DLD1 (cell line): ENCODE measurements at regions not wholly inside any gene's neighbourhood (a gene's known extent, or its start where the extent isn't known, plus 50 kb on each side); places are given as distances from the start of the nearest gene placed in this dataset.

Experiments
- in situ Hi-C: cut with HindIII; loops from 2 replicates; pipeline ENCODE4 v1.10.0; 2017; ENCODE audit warnings: low sequenced_read_pairs

- in situ Hi-C loops: no loop called here
Observed at GRCh38 chr4:137644201-137644600, 111.9 kb upstream of the PCDH18 start.

- in situ Hi-C loops: no loop called here
Observed at GRCh38 chr4:137641544-137641943, 109.2 kb upstream of the PCDH18 start.

GRCh38 chr4:137640838-137641158, 108.5 kb upstream of the PCDH18 start:
- in situ Hi-C loops: no loop called here

- in situ Hi-C loops: no loop called here
Observed at GRCh38 chr4:137640156-137640837, 108.0 kb upstream of the PCDH18 start.

GRCh38 chr4:137638934-137639333, 106.6 kb upstream of the PCDH18 start:
- in situ Hi-C loops: no loop called here

- in situ Hi-C loops: no loop called here
Observed at GRCh38 chr4:137635601-137636000, 103.3 kb upstream of the PCDH18 start.

- in situ Hi-C loops: no loop called here
Observed at GRCh38 chr4:137635108-137635507, 102.8 kb upstream of the PCDH18 start.

GRCh38 chr4:137632842-137633241, 100.5 kb upstream of the PCDH18 start:
- in situ Hi-C loops: no loop called here

GRCh38 chr4:137631605-137632004, 99.3 kb upstream of the PCDH18 start:
- in situ Hi-C loops: no loop called here

GRCh38 chr4:137630252-137630651, 98.0 kb upstream of the PCDH18 start:
- in situ Hi-C loops: no loop called here

GRCh38 chr4:137627739-137628460, 95.6 kb upstream of the PCDH18 start:
- in situ Hi-C loops: no loop called here

- in situ Hi-C loops: no loop called here
Observed at GRCh38 chr4:137626942-137627738, 94.8 kb upstream of the PCDH18 start.

- in situ Hi-C loops: no loop called here
Observed at GRCh38 chr4:137623013-137623412, 90.7 kb upstream of the PCDH18 start.

GRCh38 chr4:137621056-137621455, 88.8 kb upstream of the PCDH18 start:
- in situ Hi-C loops: no loop called here

GRCh38 chr4:137614491-137614890, 82.2 kb upstream of the PCDH18 start:
- in situ Hi-C loops: no loop called here

GRCh38 chr4:137611998-137612700, 79.9 kb upstream of the PCDH18 start:
- in situ Hi-C loops: no loop called here

GRCh38 chr4:137610960-137611359, 78.7 kb upstream of the PCDH18 start:
- in situ Hi-C loops: no loop called here

- in situ Hi-C loops: no loop called here
Observed at GRCh38 chr4:137609718-137610430, 77.6 kb upstream of the PCDH18 start.

GRCh38 chr4:137608085-137608484, 75.8 kb upstream of the PCDH18 start:
- in situ Hi-C loops: no loop called here

GRCh38 chr4:137602436-137602835, 70.1 kb upstream of the PCDH18 start:
- in situ Hi-C loops: no loop called here

GRCh38 chr4:137601934-137602333, 69.6 kb upstream of the PCDH18 start:
- in situ Hi-C loops: no loop called here
